Upper lobe of left lung (tissue), 4 donors: ENCODE measurements at regions not wholly inside any gene's neighbourhood (a gene's known extent, or its start where the extent isn't known, plus 50 kb on each side); places are given as distances from the start of the nearest gene placed in this dataset.

Source experiments
- POLR2AphosphoS5 ChIP-seq, 2 donors: sonication (generic); formaldehyde crosslinking; IDR thresholded peaks; one replicate each; pipeline ENCODE4 v1.5.1; 2017; ENCODE audit warnings: antibody characterized with exemption in 2 of 2
- TF ChIP-seq, protein P1 (sequence below), 6 experiments: fragments of 450-650 bp in 4 of 6; fragments of 200-600 bp in 2 of 6; sonication (generic) in 2 of 6; IDR thresholded peaks; one replicate each; pipeline ENCODE4 v1.5.1; 2016 to 2019; ENCODE audit warnings: antibody characterized with exemption in 6 of 6

GRCh38 chr4:24322995-24323394, 261.4 kb downstream of the DHX15 start:
- TF ChIP-seq, protein P1, sequence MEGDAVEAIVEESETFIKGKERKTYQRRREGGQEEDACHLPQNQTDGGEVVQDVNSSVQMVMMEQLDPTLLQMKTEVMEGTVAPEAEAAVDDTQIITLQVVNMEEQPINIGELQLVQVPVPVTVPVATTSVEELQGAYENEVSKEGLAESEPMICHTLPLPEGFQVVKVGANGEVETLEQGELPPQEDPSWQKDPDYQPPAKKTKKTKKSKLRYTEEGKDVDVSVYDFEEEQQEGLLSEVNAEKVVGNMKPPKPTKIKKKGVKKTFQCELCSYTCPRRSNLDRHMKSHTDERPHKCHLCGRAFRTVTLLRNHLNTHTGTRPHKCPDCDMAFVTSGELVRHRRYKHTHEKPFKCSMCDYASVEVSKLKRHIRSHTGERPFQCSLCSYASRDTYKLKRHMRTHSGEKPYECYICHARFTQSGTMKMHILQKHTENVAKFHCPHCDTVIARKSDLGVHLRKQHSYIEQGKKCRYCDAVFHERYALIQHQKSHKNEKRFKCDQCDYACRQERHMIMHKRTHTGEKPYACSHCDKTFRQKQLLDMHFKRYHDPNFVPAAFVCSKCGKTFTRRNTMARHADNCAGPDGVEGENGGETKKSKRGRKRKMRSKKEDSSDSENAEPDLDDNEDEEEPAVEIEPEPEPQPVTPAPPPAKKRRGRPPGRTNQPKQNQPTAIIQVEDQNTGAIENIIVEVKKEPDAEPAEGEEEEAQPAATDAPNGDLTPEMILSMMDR (IDR thresholded peaks at IDR 0.05), result no peak
- TF ChIP-seq POLR2AphosphoS5 (IDR thresholded peaks at IDR 0.05), result no peak
